AG04449 (cell line): ENCODE measurements at regions not wholly inside any gene's neighbourhood (a gene's known extent, or its start where the extent isn't known, plus 50 kb on each side); places are given as distances from the start of the nearest gene placed in this dataset.

Experiments
- CTCF ChIA-PET: fragments of 350-600 bp; formaldehyde crosslinking; extraction: SDS; loops from one replicate; lab custom pipeline; 2021; ENCODE audit warnings: antibody characterized with exemption; lab: Yijun Ruan, JAX
- POLR2A ChIA-PET: fragments of 400-600, 350-600 bp; formaldehyde crosslinking; extraction: SDS; loops from one replicate; lab custom pipeline; 2020; ENCODE audit warnings: antibody characterized with exemption, inconsistent platforms; lab: Yijun Ruan, JAX
- DNase-seq: peaks from one replicate; pipeline ENCODE4 v3.0.0-alpha.2; 2010; ENCODE audit warnings: low read depth, low spot score
- H3K4me3 ChIP-seq: 2 replicates; pipeline ENCODE4 v1.5.1; 2011; ENCODE audit warnings: low read depth, mild to moderate bottlenecking, control low read depth, low read length
- CTCF ChIP-seq: IDR thresholded peaks from one replicate; pipeline ENCODE4 v1.5.1; 2011; ENCODE audit warnings: mild to moderate bottlenecking, moderate library complexity, low read length, control low read depth, inconsistent platforms; ENCODE audit not compliant: insufficient read depth; ENCODE audit errors: missing control alignments

GRCh38 chr13:67568205-67568604, 338.1 kb upstream of the PCDH9 start:
- DNase-seq: no peak
- CTCF ChIA-PET: no interaction called here
- POLR2A ChIA-PET: no interaction called here
- no peak overlapping the region for H3K4me3 ChIP-seq
- no peak for TF ChIP-seq CTCF

- POLR2A ChIA-PET: no interaction called here
- DNase-seq: no peak
- no peak overlapping the region for H3K4me3 ChIP-seq
- CTCF ChIA-PET: no interaction called here
- no peak for TF ChIP-seq CTCF
These were observed 327.6 kb upstream of the PCDH9 start for GRCh38 chr13:67557642-67558241.

- ChIA-PET POLR2A (no interaction called here), CTCF (no interaction called here)
- DNase-seq: no peak
- no peak for TF ChIP-seq CTCF
- no peak overlapping the region for H3K4me3 ChIP-seq
These were observed 327.0 kb upstream of the PCDH9 start for GRCh38 chr13:67557118-67557517.

GRCh38 chr13:67554746-67555452, 324.8 kb upstream of the PCDH9 start:
- DNase-seq: no peak
- no peak for TF ChIP-seq CTCF
- CTCF ChIA-PET: no interaction called here
- POLR2A ChIA-PET: no interaction called here
- H3K4me3 ChIP-seq: no peak overlapping the region

GRCh38 chr13:67554286-67554685, 324.1 kb upstream of the PCDH9 start:
- DNase-seq: no peak
- H3K4me3 ChIP-seq: no peak overlapping the region
- ChIA-PET CTCF (no interaction called here), POLR2A (no interaction called here)
- TF ChIP-seq CTCF: no peak

- ChIA-PET CTCF (no interaction called here), POLR2A (no interaction called here)
- H3K4me3 ChIP-seq: no peak overlapping the region
- TF ChIP-seq CTCF: no peak
- no peak for DNase-seq
These were observed 319.2 kb upstream of the PCDH9 start for GRCh38 chr13:67549331-67549730.
